DND-41 (cell line): ENCODE measurements at regions not wholly inside any gene's neighbourhood (a gene's known extent, or its start where the extent isn't known, plus 50 kb on each side); places are given as distances from the start of the nearest gene placed in this dataset.

ENCODE experiments used
- CTCF ChIP-seq: IDR thresholded peaks from 2 replicates; pipeline ENCODE4 v1.5.1; 2012; ENCODE audit warnings: borderline replicate concordance, low read length, moderate library complexity, mild to moderate bottlenecking; ENCODE audit not compliant: poor library complexity, severe bottlenecking; ENCODE audit errors: extremely low read depth
- EZH2 ChIP-seq: IDR thresholded peaks from 3 replicates; pipeline ENCODE4 v1.6.1; 2012; ENCODE audit warnings: borderline replicate concordance, low read depth, mild to moderate bottlenecking, moderate library complexity, low read length, inconsistent platforms; ENCODE audit not compliant: severe bottlenecking

DNA sequence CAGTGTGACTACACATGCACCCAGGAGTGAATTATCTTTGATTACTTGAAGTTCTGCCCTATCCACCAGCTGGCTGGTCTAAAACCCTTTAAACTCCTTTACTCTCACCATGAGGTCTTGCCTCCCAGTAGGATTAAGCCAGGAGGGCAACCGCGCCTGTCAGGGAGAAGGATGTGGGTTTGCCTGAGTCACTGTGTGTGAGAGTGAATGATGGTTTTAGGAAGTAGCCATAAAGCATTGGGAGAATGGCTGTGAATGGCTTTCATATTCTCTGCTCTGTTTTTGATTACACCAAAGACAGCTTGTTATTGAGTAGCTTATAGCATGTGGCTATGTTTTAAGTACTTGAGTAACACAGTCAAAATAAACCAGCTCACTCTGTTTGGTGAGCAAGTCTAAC is 637.7 kb upstream of the TBL1XR1 start:
- TF ChIP-seq CTCF (no peak), EZH2 (no peak)
